ENCODE measurements at regions not wholly inside any gene's neighbourhood (a gene's known extent, or its start where the extent isn't known, plus 50 kb on each side); places are given as distances from the start of the nearest gene placed in this dataset.

DNA sequence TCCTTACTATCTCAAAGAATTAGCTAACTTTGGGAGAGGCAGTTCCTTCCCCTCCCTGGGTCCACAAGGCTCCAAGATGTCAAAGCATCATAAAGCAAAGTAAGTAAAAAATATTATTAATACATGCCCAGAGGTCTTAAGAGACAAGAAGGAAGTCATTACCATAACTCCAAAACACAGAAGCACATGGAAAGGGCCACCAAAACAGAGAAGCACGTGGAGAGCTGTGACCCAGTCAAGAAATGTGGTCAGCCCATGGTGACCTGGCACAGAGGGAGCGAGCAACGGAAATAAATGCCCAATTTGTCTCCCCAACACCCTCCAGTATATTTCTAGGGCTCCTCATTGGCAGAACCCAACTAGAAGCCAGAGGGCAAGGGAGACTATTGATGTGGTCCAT, 277.5 kb upstream of the API5 start:
- Histone ChIP-seq H2BK120ac (ENCODE audit: insufficient read depth, low read length, poor library complexity) (no peak overlapping the region), H2BK5ac (ENCODE audit: low read depth, low read length, poor library complexity) (no peak overlapping the region), H3K23ac (ENCODE audit: low read length) (no peak overlapping the region), H2AK5ac (ENCODE audit: low read length) (no peak overlapping the region), H3K4me3 (ENCODE audit: low read depth, low read length) (no peak overlapping the region), H3K4me2 (ENCODE audit: low read length) (no peak overlapping the region), H2AFZ (ENCODE audit: insufficient read depth, low read length, poor library complexity) (no peak overlapping the region), H3K79me2 (ENCODE audit: control insufficient read depth, insufficient read depth, low read length, poor library complexity) (no peaks in the 10 kb centered on the region), H4K91ac (ENCODE audit: low read depth, low read length) (no peak overlapping the region), H4K12ac (ENCODE audit: low read depth, low read length) (no peak overlapping the region), H3K14ac (ENCODE audit: low read length) (no peak overlapping the region), H3K36me3 (ENCODE audit: control insufficient read depth in 1 of 2, insufficient read depth in 2 of 2, low read length in 2 of 2) (no peaks in the 10 kb centered on the region), H2BK12ac (ENCODE audit: low read length) (no peak overlapping the region), H3K18ac (ENCODE audit: low read length) (no peak overlapping the region), H3K27me3 (ENCODE audit: insufficient read depth, low read length) (no peaks in the 10 kb centered on the region), H3K4ac (ENCODE audit: low read depth, low read length) (no peak overlapping the region), H3K9ac (ENCODE audit: low read length) (no peak overlapping the region), H4K8ac (ENCODE audit: low read depth, low read length) (no peak overlapping the region), H3K4me1 (ENCODE audit: control insufficient read depth in 1 of 2, insufficient read depth in 2 of 2, low read length in 2 of 2) (no peaks in the 10 kb centered on the region), H3K27ac (ENCODE audit: low read depth, low read length) (no peak overlapping the region), H3K79me1 (ENCODE audit: low read length) (no peaks in the 10 kb centered on the region), H3K9me3 (ENCODE audit: insufficient read depth, low read depth, low read length) (peaks cover 2% of the 10 kb centered on the region)
- no peak for DNase-seq
- no CpG with 5 or more reads among the region's 3 CpGs for WGBS (ENCODE audit: extremely low coverage, insufficient coverage, insufficient read length)

DNA sequence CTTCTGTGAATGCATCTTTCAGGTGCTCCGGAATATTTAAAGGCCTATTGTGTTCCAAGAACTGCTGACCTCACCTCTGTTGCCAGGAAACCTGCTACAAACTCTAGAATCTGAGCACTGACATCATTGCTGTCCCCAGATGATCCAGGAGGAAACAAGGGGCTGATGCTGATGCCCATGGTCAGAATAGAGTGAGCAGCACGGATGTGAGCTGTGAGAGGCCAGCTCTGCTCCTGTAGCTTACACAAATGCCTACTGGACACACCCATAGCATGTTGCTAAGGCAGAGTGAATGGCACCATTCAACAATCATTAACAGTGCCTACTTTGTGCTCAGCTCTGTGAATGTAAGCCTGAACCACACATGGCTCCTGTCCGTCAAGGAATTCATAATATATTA, 276.7 kb upstream of the API5 start:
- Histone ChIP-seq H3K4me3 (ENCODE audit: low read depth, low read length) (no peak overlapping the region), H3K36me3 (ENCODE audit: control insufficient read depth in 1 of 2, insufficient read depth in 2 of 2, low read length in 2 of 2) (no peaks in the 10 kb centered on the region), H3K14ac (ENCODE audit: low read length) (no peak overlapping the region), H3K27me3 (ENCODE audit: insufficient read depth, low read length) (no peaks in the 10 kb centered on the region), H3K79me2 (ENCODE audit: control insufficient read depth, insufficient read depth, low read length, poor library complexity) (no peaks in the 10 kb centered on the region), H2BK12ac (ENCODE audit: low read length) (no peak overlapping the region), H3K27ac (ENCODE audit: low read depth, low read length) (no peak overlapping the region), H2AK5ac (ENCODE audit: low read length) (no peak overlapping the region), H2AFZ (ENCODE audit: insufficient read depth, low read length, poor library complexity) (no peak overlapping the region), H3K79me1 (ENCODE audit: low read length) (no peaks in the 10 kb centered on the region), H4K12ac (ENCODE audit: low read depth, low read length) (no peak overlapping the region), H3K4ac (ENCODE audit: low read depth, low read length) (no peak overlapping the region), H3K9me3 (ENCODE audit: insufficient read depth, low read depth, low read length) (no peaks in the 10 kb centered on the region), H2BK5ac (ENCODE audit: low read depth, low read length, poor library complexity) (no peak overlapping the region), H4K8ac (ENCODE audit: low read depth, low read length) (no peak overlapping the region), H2BK120ac (ENCODE audit: insufficient read depth, low read length, poor library complexity) (no peak overlapping the region), H3K9ac (ENCODE audit: low read length) (no peak overlapping the region), H3K4me1 (ENCODE audit: control insufficient read depth in 1 of 2, insufficient read depth in 2 of 2, low read length in 2 of 2) (no peaks in the 10 kb centered on the region), H4K91ac (ENCODE audit: low read depth, low read length) (no peak overlapping the region), H3K18ac (ENCODE audit: low read length) (no peak overlapping the region), H3K4me2 (ENCODE audit: low read length) (no peak overlapping the region), H3K23ac (ENCODE audit: low read length) (no peak overlapping the region)
- no peak for DNase-seq
- WGBS (ENCODE audit: extremely low coverage, insufficient coverage, insufficient read length): no CpG with 5 or more reads among the region's 3 CpGs

DNA sequence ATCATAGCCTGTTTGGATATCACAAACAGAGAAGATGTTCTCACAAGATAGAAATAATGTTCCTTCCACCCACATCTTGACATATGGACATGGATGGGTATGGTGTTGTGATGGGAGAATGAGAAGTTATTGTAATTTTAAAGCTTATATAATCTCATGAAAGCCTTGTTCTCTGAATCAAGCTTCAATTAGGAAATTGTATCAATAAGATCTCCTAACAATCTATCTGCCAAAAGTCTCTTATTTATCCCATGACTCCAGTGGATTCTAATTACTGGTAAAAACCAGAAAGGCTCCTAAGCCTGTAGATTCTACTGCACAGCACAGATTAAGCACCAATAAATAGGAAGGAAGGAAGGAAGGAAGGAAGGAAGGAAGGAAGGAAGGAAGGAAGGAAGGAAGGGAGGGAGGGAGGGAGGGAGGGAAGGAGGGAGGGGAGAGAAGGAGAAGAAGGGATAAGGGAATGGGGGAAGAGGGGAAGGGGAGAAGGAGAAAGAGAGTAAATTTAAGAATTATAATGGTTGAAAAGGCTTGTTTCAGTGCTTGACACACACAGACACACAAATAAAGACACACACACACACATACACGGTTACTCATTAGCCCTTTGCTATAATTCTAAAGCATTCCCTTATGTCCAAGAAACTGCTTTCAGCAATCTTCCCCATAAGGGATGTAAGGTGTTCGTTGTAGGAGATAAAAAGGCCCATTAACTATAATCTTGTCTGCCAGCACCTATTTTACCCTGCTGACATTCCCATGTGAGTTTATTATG, 258.0 kb upstream of the API5 start:
- no CpG with 5 or more reads among the region's 2 CpGs for WGBS (ENCODE audit: extremely low coverage, insufficient coverage, insufficient read length)
- Histone ChIP-seq H3K9me3 (ENCODE audit: insufficient read depth, low read depth, low read length) (no peaks in the 10 kb centered on the region), H3K14ac (ENCODE audit: low read length) (no peak overlapping the region), H3K4ac (ENCODE audit: low read depth, low read length) (no peak overlapping the region), H2AFZ (ENCODE audit: insufficient read depth, low read length, poor library complexity) (no peak overlapping the region), H3K23ac (ENCODE audit: low read length) (no peak overlapping the region), H4K91ac (ENCODE audit: low read depth, low read length) (no peak overlapping the region), H2BK12ac (ENCODE audit: low read length) (no peak overlapping the region), H3K18ac (ENCODE audit: low read length) (no peak overlapping the region), H2BK120ac (ENCODE audit: insufficient read depth, low read length, poor library complexity) (no peak overlapping the region), H3K27ac (ENCODE audit: low read depth, low read length) (no peak overlapping the region), H3K4me1 (ENCODE audit: control insufficient read depth in 1 of 2, insufficient read depth in 2 of 2, low read length in 2 of 2) (peaks cover 0 to 1% of the 10 kb centered on the region in 2 experiments), H2AK5ac (ENCODE audit: low read length) (no peak overlapping the region), H2BK5ac (ENCODE audit: low read depth, low read length, poor library complexity) (no peak overlapping the region), H3K79me2 (ENCODE audit: control insufficient read depth, insufficient read depth, low read length, poor library complexity) (no peaks in the 10 kb centered on the region), H3K4me2 (ENCODE audit: low read length) (no peak overlapping the region), H3K27me3 (ENCODE audit: insufficient read depth, low read length) (no peaks in the 10 kb centered on the region), H3K36me3 (ENCODE audit: control insufficient read depth in 1 of 2, insufficient read depth in 2 of 2, low read length in 2 of 2) (no peaks in the 10 kb centered on the region), H3K9ac (ENCODE audit: low read length) (no peak overlapping the region), H4K8ac (ENCODE audit: low read depth, low read length) (no peak overlapping the region), H3K79me1 (ENCODE audit: low read length) (no peaks in the 10 kb centered on the region), H3K4me3 (ENCODE audit: low read depth, low read length) (no peak overlapping the region), H4K12ac (ENCODE audit: low read depth, low read length) (no peak overlapping the region)
- no peak for DNase-seq

DNA sequence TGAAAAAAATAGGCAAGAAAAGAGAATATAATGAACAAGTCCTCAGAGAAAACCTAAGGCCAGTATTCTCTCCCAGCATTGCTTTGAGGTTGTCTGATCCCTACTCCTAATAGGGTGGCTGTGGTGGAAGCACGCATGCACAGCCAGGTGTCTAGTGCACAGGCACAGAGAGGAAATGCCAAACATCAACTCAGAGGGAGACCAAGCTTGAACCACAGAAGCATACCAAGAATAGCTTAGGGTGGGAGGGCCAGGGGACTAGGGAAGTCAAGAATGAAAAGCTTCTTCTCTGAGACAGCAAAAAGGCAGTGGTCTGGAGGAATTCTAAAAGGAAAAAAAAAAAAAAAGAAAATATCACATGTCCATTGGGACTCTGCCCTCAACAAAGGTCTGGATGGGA, 244.1 kb upstream of the API5 start:
- Histone ChIP-seq H3K14ac (ENCODE audit: low read length) (no peak overlapping the region), H4K91ac (ENCODE audit: low read depth, low read length) (no peak overlapping the region), H3K79me1 (ENCODE audit: low read length) (peaks cover 7% of the 10 kb centered on the region), H4K8ac (ENCODE audit: low read depth, low read length) (no peak overlapping the region), H2BK12ac (ENCODE audit: low read length) (no peak overlapping the region), H2BK5ac (ENCODE audit: low read depth, low read length, poor library complexity) (no peak overlapping the region), H3K27ac (ENCODE audit: low read depth, low read length) (no peak overlapping the region), H4K12ac (ENCODE audit: low read depth, low read length) (no peak overlapping the region), H2AK5ac (ENCODE audit: low read length) (no peak overlapping the region), H3K4ac (ENCODE audit: low read depth, low read length) (no peak overlapping the region), H3K4me1 (ENCODE audit: control insufficient read depth in 1 of 2, insufficient read depth in 2 of 2, low read length in 2 of 2) (peaks cover 3 to 5% of the 10 kb centered on the region in 2 experiments), H3K27me3 (ENCODE audit: insufficient read depth, low read length) (no peaks in the 10 kb centered on the region), H3K79me2 (ENCODE audit: control insufficient read depth, insufficient read depth, low read length, poor library complexity) (no peaks in the 10 kb centered on the region), H3K4me3 (ENCODE audit: low read depth, low read length) (no peak overlapping the region), H3K23ac (ENCODE audit: low read length) (no peak overlapping the region), H3K9ac (ENCODE audit: low read length) (no peak overlapping the region), H3K18ac (ENCODE audit: low read length) (no peak overlapping the region), H2BK120ac (ENCODE audit: insufficient read depth, low read length, poor library complexity) (no peak overlapping the region), H3K36me3 (ENCODE audit: control insufficient read depth in 1 of 2, insufficient read depth in 2 of 2, low read length in 2 of 2) (no peaks in the 10 kb centered on the region), H3K9me3 (ENCODE audit: insufficient read depth, low read depth, low read length) (no peaks in the 10 kb centered on the region), H2AFZ (ENCODE audit: insufficient read depth, low read length, poor library complexity) (no peak overlapping the region), H3K4me2 (ENCODE audit: low read length) (no peak overlapping the region)
- no CpG with 5 or more reads among the region's 1 CpG for WGBS (ENCODE audit: extremely low coverage, insufficient coverage, insufficient read length)
- DNase-seq: no peak
